Inflammatory macrophage treated with lipopolysaccharide for 1 hour (primary cell): ENCODE measurements at regions not wholly inside any gene's neighbourhood (a gene's known extent, or its start where the extent isn't known, plus 50 kb on each side); places are given as distances from the start of the nearest gene placed in this dataset.

ENCODE experiments used
- DNase-seq, 2 donors: peaks; one replicate each; pipeline ENCODE4 v3.0.0-alpha.2; 2020 to 2022

DNA sequence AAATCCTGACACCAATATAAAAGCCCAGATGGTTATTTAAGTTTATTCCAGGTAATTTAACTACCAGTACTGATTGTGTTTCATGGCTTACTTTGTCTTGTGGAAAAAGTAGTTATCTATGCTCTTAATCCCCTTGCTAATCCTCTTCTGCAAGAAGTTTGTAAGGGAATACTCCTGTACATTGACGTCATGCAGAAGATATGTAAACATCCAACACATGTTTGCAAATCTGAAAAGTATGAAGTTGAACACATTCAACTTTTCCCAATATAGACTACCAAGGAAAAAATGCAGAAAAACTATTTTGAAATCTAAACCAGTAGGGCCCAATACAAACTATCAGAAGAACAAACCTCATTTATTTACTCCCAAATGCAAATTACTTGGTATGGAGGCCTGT, 56.3 kb upstream of the ELL2 start:
- DNase-seq, result no peak

DNA sequence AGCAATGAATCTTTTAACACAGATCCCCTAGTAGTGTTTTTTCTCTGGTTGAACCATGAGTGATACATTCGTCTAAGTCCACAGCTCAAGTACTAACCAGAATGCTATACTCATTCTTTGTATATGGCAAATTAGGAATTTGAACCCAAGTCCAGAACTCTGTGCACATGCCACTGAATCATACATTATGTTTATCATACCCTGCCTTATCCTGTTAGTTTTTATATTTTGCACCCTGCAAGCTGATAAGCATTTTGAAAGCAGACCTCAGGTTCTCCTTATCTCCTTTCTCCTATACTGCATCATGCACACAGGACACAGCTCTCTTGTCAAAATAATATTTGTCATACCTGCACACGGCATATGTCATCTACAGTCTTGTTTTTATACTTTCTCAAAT, 54.6 kb upstream of the ELL2 start:
- no peak for DNase-seq

DNA sequence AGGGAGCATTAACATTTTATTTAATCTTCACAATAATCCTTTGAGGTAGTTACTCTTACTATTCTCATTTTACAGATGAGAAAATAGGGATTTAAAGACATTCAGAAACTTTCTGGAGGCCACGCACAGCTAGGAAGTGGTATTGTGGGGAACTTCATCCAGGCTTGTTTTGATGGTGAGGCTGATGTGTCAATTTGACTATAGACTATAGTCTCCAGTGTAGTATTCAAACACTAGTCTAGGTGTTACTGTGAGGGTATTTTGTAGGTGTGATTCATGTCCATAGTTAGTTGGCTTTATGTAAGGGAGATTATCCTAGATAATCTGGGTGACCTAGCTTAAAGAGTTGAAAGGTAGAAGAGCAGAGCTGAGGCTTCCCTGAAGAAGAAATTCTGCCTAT, 54.1 kb upstream of the ELL2 start:
- DNase-seq, result no peak

DNA sequence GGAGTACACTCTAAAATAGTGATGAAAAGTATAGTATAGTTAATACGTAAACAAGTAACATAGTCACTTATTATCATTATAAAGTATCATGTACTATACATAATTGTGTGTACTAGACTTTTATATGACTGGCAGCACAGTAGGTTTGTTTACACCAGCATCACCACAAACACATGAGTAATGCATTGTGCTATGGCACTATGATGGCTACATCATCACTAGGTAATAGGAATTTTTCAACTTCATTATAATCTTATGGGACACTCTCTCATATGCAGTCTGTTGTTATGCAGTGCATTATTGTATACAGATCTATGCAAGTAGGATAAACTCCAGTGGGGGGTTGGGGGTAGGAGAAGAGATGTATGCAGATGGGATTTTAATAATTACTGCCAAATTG, 52.7 kb upstream of the ELL2 start:
- no peak for DNase-seq

DNA sequence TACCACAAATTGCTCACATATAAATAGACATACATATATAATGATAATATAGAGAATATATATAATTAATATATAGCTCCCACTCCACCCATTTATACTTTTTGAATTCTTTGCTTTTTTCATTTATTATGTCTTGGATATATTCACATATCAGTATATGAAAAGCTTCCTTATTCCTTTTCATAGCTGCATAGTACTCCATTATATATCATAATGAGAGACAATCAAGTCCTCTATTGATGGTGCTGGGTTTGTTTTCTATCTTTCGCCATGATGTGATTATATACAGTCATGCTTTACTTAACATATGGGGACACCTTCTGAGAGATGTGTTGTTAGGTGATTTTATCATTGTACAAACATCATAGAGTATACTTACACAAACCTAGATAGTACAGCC, 51.6 kb upstream of the ELL2 start:
- no peak for DNase-seq

DNA sequence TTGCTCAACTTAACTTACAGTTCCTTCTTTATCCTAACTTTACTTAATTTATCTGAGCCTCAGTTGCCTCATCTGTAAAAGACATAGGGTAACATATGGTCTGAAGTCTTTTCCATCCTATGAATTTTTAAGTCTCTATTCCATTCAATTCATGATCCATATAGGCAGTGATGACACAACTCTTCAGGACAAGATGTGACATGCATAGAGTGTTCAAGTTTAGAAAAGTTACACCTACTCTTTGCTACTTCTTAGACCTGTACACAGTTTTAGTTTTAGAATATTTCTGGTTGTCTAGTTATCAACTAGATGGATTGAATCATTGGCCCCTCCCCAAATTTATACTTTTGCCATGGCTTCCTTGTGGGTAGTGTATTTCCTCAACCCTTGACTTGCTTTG, 50.7 kb upstream of the ELL2 start:
- DNase-seq, result no peak
